ENCODE measurements at regions not wholly inside any gene's neighbourhood (a gene's known extent, or its start where the extent isn't known, plus 50 kb on each side); places are given as distances from the start of the nearest gene placed in this dataset.

DNA sequence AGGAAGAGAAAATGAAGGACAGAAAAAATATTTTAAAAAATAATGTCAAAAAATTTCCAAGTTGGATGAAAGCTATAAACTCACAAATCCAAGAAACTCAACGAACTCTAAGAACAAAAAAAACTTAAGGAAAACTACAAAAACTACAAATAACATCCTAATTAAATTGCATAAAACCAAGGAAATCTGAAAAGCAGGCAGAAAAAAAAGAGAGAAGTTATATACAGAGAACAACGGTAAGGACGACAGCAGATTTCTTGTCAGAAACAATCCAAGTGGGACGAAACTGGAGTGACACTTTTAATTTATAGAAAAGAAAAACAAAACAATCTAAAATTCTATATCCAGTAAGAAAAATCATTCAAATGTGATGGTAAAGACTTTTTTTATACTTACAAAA is 122.2 kb upstream of the LYZL1 start:
- H3K36me3 Mint-ChIP-seq = peaks cover 7% of the 10 kb centered on the region
- H3K27ac Mint-ChIP-seq = no peak overlapping the region
- ATAC-seq (no peak), DNase-seq (no peak)
- WGBS (ENCODE audit: insufficient coverage) = no CpG with 5 or more reads among the region's 4 CpGs
- intact Hi-C loops (cut with micrococcal nuclease) = no loop called here
- TF ChIP-seq, protein P1, sequence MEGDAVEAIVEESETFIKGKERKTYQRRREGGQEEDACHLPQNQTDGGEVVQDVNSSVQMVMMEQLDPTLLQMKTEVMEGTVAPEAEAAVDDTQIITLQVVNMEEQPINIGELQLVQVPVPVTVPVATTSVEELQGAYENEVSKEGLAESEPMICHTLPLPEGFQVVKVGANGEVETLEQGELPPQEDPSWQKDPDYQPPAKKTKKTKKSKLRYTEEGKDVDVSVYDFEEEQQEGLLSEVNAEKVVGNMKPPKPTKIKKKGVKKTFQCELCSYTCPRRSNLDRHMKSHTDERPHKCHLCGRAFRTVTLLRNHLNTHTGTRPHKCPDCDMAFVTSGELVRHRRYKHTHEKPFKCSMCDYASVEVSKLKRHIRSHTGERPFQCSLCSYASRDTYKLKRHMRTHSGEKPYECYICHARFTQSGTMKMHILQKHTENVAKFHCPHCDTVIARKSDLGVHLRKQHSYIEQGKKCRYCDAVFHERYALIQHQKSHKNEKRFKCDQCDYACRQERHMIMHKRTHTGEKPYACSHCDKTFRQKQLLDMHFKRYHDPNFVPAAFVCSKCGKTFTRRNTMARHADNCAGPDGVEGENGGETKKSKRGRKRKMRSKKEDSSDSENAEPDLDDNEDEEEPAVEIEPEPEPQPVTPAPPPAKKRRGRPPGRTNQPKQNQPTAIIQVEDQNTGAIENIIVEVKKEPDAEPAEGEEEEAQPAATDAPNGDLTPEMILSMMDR (IDR thresholded peaks at IDR 0.05) = no peak
- no peak overlapping the region for H3K27ac ChIP-seq (ENCODE audit: low read length)
- no peak overlapping the region for H3K4me3 Mint-ChIP-seq
- no peaks in the 10 kb centered on the region for H3K4me1 Mint-ChIP-seq
- no peaks in the 10 kb centered on the region for H3K4me1 ChIP-seq (ENCODE audit: control insufficient read depth, insufficient read depth, low read length)
- H3K9me3 Mint-ChIP-seq = peaks cover 3 to 10% of the 10 kb centered on the region in 2 donors
- H3K4me3 ChIP-seq (ENCODE audit: low read length) = no peak overlapping the region
- H3K36me3 ChIP-seq (ENCODE audit: control insufficient read depth, insufficient read depth, low read length) = no peaks in the 10 kb centered on the region
- no peaks in the 10 kb centered on the region for H3K27me3 ChIP-seq (ENCODE audit: control insufficient read depth, insufficient read depth, low read length)
- no peaks in the 10 kb centered on the region for H3K9me3 ChIP-seq (ENCODE audit: control insufficient read depth, insufficient read depth, low read length)
- peaks cover 0 to 19% of the 10 kb centered on the region in 2 donors for H3K27me3 Mint-ChIP-seq (ENCODE audit: low read depth in 2 of 2)

DNA sequence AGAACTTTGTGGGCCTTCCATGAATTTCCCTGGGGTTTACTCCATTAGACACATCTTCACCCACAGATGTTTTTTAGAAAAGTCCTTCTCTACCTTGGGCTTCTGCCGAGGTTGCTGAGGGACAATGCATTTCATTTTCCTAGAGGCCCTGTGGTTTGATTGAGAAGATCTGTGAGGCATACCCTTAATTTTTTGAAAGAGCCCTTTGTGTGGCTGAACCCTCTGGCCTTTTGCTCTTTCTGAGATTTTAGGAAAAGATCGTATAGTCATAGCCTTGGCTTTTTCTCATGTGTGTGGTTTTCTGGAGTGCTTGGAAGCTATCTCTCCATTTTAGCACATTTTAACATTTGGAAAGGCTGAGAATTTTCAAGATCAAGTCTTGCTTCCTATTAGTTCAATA is 119.8 kb upstream of the LYZL1 start:
- intact Hi-C loops (cut with micrococcal nuclease) = no loop called here
- Mint-ChIP-seq H3K4me1 (no peaks in the 10 kb centered on the region), H3K27ac (no peak overlapping the region), H3K27me3 (ENCODE audit: low read depth in 2 of 2) (peaks cover 0 to 13% of the 10 kb centered on the region in 2 donors), H3K36me3 (peaks cover 7% of the 10 kb centered on the region), H3K4me3 (no peak overlapping the region), H3K9me3 (peaks cover 3 to 10% of the 10 kb centered on the region in 2 donors)
- H3K4me1 ChIP-seq (ENCODE audit: control insufficient read depth, insufficient read depth, low read length) = no peaks in the 10 kb centered on the region
- H3K4me3 ChIP-seq (ENCODE audit: low read length) = no peak overlapping the region
- H3K27me3 ChIP-seq (ENCODE audit: control insufficient read depth, insufficient read depth, low read length) = no peaks in the 10 kb centered on the region
- ATAC-seq (no peak), DNase-seq (no peak)
- H3K9me3 ChIP-seq (ENCODE audit: control insufficient read depth, insufficient read depth, low read length) = no peaks in the 10 kb centered on the region
- H3K36me3 ChIP-seq (ENCODE audit: control insufficient read depth, insufficient read depth, low read length) = no peaks in the 10 kb centered on the region
- H3K27ac ChIP-seq (ENCODE audit: low read length) = no peak overlapping the region
- TF ChIP-seq, protein P1 (IDR thresholded peaks at IDR 0.05) = no peak
- WGBS (ENCODE audit: insufficient coverage) = 100% methylated on average over 2 of the region's 2 CpGs

DNA sequence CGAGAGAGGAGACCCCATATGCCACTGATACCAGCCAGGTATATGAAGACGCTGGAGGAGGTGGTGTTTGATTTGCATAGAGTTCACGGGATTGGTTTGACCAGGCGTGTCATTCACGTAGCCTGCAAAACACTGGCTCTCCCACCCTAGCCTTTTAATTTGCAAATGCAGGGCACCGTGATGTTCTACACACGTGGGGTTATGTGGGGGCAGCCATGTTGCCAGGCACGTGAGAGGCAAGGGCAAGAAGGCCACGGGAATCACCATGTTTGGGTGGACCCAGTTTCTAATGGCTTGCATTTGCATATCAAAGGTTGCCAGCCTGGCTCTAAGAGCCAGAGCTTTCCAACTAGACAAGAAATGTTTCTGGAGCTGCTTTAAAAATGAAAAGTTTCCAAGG is 117.2 kb upstream of the LYZL1 start:
- H3K4me3 ChIP-seq (ENCODE audit: low read length) = no peak overlapping the region
- Mint-ChIP-seq H3K27ac (no peak overlapping the region), H3K4me3 (no peak overlapping the region), H3K9me3 (peaks cover 7 to 8% of the 10 kb centered on the region in 2 donors), H3K36me3 (peaks cover 7% of the 10 kb centered on the region), H3K4me1 (no peaks in the 10 kb centered on the region), H3K27me3 (ENCODE audit: low read depth in 2 of 2) (no peaks in the 10 kb centered on the region)
- DNase-seq = no peak
- no peaks in the 10 kb centered on the region for H3K36me3 ChIP-seq (ENCODE audit: control insufficient read depth, insufficient read depth, low read length)
- ATAC-seq = no peak
- TF ChIP-seq, protein P1 (IDR thresholded peaks at IDR 0.05) = no peak
- intact Hi-C loops (cut with micrococcal nuclease) = no loop called here
- no peaks in the 10 kb centered on the region for H3K27me3 ChIP-seq (ENCODE audit: control insufficient read depth, insufficient read depth, low read length)
- no peak overlapping the region for H3K27ac ChIP-seq (ENCODE audit: low read length)
- H3K9me3 ChIP-seq (ENCODE audit: control insufficient read depth, insufficient read depth, low read length) = no peaks in the 10 kb centered on the region
- 78% methylated on average over 9 of the region's 9 CpGs for WGBS (ENCODE audit: insufficient coverage)
- H3K4me1 ChIP-seq (ENCODE audit: control insufficient read depth, insufficient read depth, low read length) = no peaks in the 10 kb centered on the region

DNA sequence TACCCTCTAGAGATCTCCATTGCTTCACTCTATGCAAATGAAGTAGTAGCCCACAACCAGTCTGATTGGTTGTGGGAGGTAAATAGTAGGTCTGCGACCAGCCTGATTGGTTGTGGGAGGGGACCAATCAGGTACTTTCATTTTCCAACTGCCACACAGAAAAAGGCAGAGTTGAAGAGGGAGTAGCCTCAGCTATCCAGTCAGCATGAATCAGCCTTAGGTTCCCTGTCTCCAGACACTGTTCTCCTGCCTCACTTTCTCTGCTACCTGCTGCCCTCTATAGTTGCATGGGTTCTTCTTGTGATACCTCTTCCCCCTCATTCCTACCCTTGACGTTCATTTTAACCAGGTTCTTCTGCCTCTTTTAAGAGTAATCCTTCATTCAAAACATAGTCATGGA is 114.5 kb upstream of the LYZL1 start:
- H3K27ac ChIP-seq (ENCODE audit: low read length) = no peak overlapping the region
- DNase-seq = no peak
- peaks cover 7 to 8% of the 10 kb centered on the region in 2 donors for H3K9me3 Mint-ChIP-seq

More for the DNA sequence above, 114.5 kb upstream of the LYZL1 start:
- TF ChIP-seq, protein P1 (IDR thresholded peaks at IDR 0.05) = no peak
- 91% methylated on average over 2 of the region's 2 CpGs for WGBS (ENCODE audit: insufficient coverage)
- H3K4me1 ChIP-seq (ENCODE audit: control insufficient read depth, insufficient read depth, low read length) = no peaks in the 10 kb centered on the region
- Mint-ChIP-seq H3K36me3 (peaks cover 7% of the 10 kb centered on the region), H3K27me3 (ENCODE audit: low read depth in 2 of 2) (peaks cover 0 to 17% of the 10 kb centered on the region in 2 donors), H3K4me1 (no peaks in the 10 kb centered on the region), H3K27ac (no peak overlapping the region), H3K4me3 (no peak overlapping the region)
- intact Hi-C loops (cut with micrococcal nuclease) = no loop called here
- ATAC-seq = no peak
- no peaks in the 10 kb centered on the region for H3K9me3 ChIP-seq (ENCODE audit: control insufficient read depth, insufficient read depth, low read length)
- H3K27me3 ChIP-seq (ENCODE audit: control insufficient read depth, insufficient read depth, low read length) = no peaks in the 10 kb centered on the region
- H3K4me3 ChIP-seq (ENCODE audit: low read length) = no peak overlapping the region
- no peaks in the 10 kb centered on the region for H3K36me3 ChIP-seq (ENCODE audit: control insufficient read depth, insufficient read depth, low read length)

All from natural killer cell (primary cell).